HCT116 (cell line): ENCODE measurements at regions not wholly inside any gene's neighbourhood (a gene's known extent, or its start where the extent isn't known, plus 50 kb on each side); places are given as distances from the start of the nearest gene placed in this dataset.

Experiments
- ATAC-seq: fragments of 200-7000 bp; cut with Tn5 transposase; 2 replicates; pipeline ENCODE4 v1.9.1; 2020; ENCODE audit warnings: mild to moderate bottlenecking, moderate library complexity
- BruUV-seq: library from RNA; stranded (reverse); fragments of 400-500 nt; replicated peaks from 2 replicates; lab custom pipeline; 2021; lab: Mats Ljungman, UMichigan
- CTCF ChIA-PET: fragments of 300-600 bp; sonication (Branson Sonifier 250); formaldehyde crosslinking; loops from one replicate; lab custom pipeline; 2021; ENCODE audit warnings: antibody characterized with exemption; lab: Charles Lee
- POLR2A ChIA-PET: fragments of 300-600, 350-600 bp; sonication (Branson Sonifier 250); formaldehyde crosslinking; loops from one replicate; lab custom pipeline; 2021; ENCODE audit warnings: antibody characterized with exemption; lab: Charles Lee
- RAD21 ChIA-PET, 2 experiments: fragments of 300-600 bp; sonication (Branson Sonifier 250); formaldehyde crosslinking; loops; one replicate each; lab custom pipeline; 2023; ENCODE audit warnings: low total read pairs in 2 of 2; ENCODE audit not compliant: uncharacterized antibody in 2 of 2, unreplicated experiment in 2 of 2, low non-redundant PET in 1 of 2; lab: Charles Lee
- DNase-seq: peaks from one replicate; pipeline ENCODE4 v3.0.0-alpha.2; 2010; ENCODE audit warnings: low read depth, low spot score
- H2AFZ ChIP-seq: fragments of 200-600 bp; shearing (Covaris generic), sonication (generic); 2 replicates; pipeline ENCODE4 v1.6.1; 2017; ENCODE audit warnings: low read depth, mixed run types, mixed read lengths, antibody characterized with exemption, low read length; ENCODE audit not compliant: poor library complexity, severe bottlenecking
- H3K27ac ChIP-seq: 2 replicates; pipeline ENCODE4 v1.5.1; 2012; ENCODE audit warnings: low read depth, low read length
- H3K27me3 ChIP-seq: fragments of 200-600 bp; sonication (generic); 2 replicates; pipeline ENCODE4 v1.6.1; 2016; ENCODE audit warnings: mixed run types, low read length, mixed read lengths; ENCODE audit not compliant: insufficient read depth
- H3K36me3 ChIP-seq, 2 experiments: fragments of 200-500 bp in 1 of 2; fragments of 200-600 bp in 1 of 2; sonication (Bioruptor generic) in 1 of 2; sonication (generic) in 1 of 2; 2 replicates each; pipeline versions ENCODE4 v1.5.1 to v1.6.1; 2014 to 2016; ENCODE audit warnings: low read length in 2 of 2, inconsistent platforms in 1 of 2, mixed read lengths in 1 of 2, mixed run types in 1 of 2; ENCODE audit not compliant: insufficient read depth in 2 of 2, control insufficient read depth in 1 of 2
- H3K4me1 ChIP-seq, 2 experiments: fragments of 200-600 bp in 1 of 2; sonication (generic) in 1 of 2; 2 replicates each; pipeline versions ENCODE4 v1.5.1 to v1.6.1; 2012 to 2017; ENCODE audit warnings: low read length in 2 of 2, inconsistent platforms in 1 of 2, mild to moderate bottlenecking in 1 of 2, mixed read lengths in 1 of 2, mixed run types in 1 of 2, moderate library complexity in 1 of 2; ENCODE audit not compliant: insufficient read depth in 2 of 2, control insufficient read depth in 1 of 2
- H3K4me2 ChIP-seq: fragments of 200-600 bp; sonication (generic); 2 replicates; pipeline ENCODE4 v1.6.1; 2017; ENCODE audit warnings: mixed run types, low read length, mixed read lengths
- H3K4me3 ChIP-seq, 2 experiments: fragments of 200-600 bp in 1 of 2; sonication (generic) in 1 of 2; replicated peaks in 1 of 2; 2 replicates each; pipeline ENCODE4 v1.5.1; 2011 to 2016; ENCODE audit warnings: low read length in 2 of 2, control low read depth in 1 of 2, low read depth in 1 of 2, mild to moderate bottlenecking in 1 of 2, mixed read lengths in 1 of 2, mixed run types in 1 of 2
- H3K79me2 ChIP-seq: fragments of 200-600 bp; sonication (generic); 2 replicates; pipeline ENCODE4 v1.6.1; 2017; ENCODE audit warnings: mild to moderate bottlenecking, mixed run types, low read length, moderate library complexity, mixed read lengths; ENCODE audit not compliant: insufficient read depth
- H3K9ac ChIP-seq: fragments of 200-600 bp; sonication (generic); 2 replicates; pipeline ENCODE4 v1.6.1; 2016; ENCODE audit warnings: low read length, mixed read lengths
- H3K9me2 ChIP-seq: fragments of 200-600 bp; sonication (generic), shearing (Covaris generic); 2 replicates; pipeline ENCODE4 v1.6.1; 2017; ENCODE audit warnings: mixed run types, mild to moderate bottlenecking, moderate library complexity; ENCODE audit not compliant: insufficient read depth
- H3K9me3 ChIP-seq, 2 experiments: fragments of 200-500 bp in 1 of 2; fragments of 200-600 bp in 1 of 2; sonication (Bioruptor generic) in 1 of 2; sonication (generic) in 1 of 2; 2 replicates each; pipeline ENCODE4 v1.6.1; 2014 to 2017; ENCODE audit warnings: low read length in 2 of 2, mixed read lengths in 2 of 2, inconsistent platforms in 1 of 2, low read depth in 1 of 2, mild to moderate bottlenecking in 1 of 2, mixed run types in 1 of 2, moderate library complexity in 1 of 2; ENCODE audit not compliant: control insufficient read depth in 1 of 2, insufficient read depth in 1 of 2
- H4K20me1 ChIP-seq: fragments of 200-600 bp; sonication (generic), shearing (Covaris generic); 2 replicates; pipeline ENCODE4 v1.6.1; 2017; ENCODE audit warnings: mixed run types, mild to moderate bottlenecking, moderate library complexity; ENCODE audit not compliant: insufficient read depth
- ATF3 ChIP-seq: IDR thresholded peaks from 2 replicates; pipeline ENCODE4 v1.6.1; 2012
- CEBPB ChIP-seq: IDR thresholded peaks from 2 replicates; pipeline ENCODE4 v1.6.1; 2012; ENCODE audit warnings: low read depth
- CTCF ChIP-seq, 3 experiments: fragments of 200-600 bp in 1 of 3; sonication (generic) in 1 of 3; IDR thresholded peaks in 2 of 3; conservative IDR thresholded peaks in 1 of 3; 2 replicates each; pipeline ENCODE4 v1.5.1; 2012 to 2017; ENCODE audit warnings: low read depth in 2 of 3, low read length in 2 of 3, antibody characterized with exemption in 1 of 3, borderline replicate concordance in 1 of 3, control low read depth in 1 of 3, mild to moderate bottlenecking in 1 of 3, mixed read lengths in 1 of 3, mixed run types in 1 of 3, moderate library complexity in 1 of 3; ENCODE audit not compliant: insufficient read depth in 1 of 3
- EGR1 ChIP-seq: IDR thresholded peaks from 2 replicates; pipeline ENCODE4 v1.6.1; 2012; ENCODE audit warnings: low read depth
- ELF1 ChIP-seq: IDR thresholded peaks from 2 replicates; pipeline ENCODE4 v1.6.1; 2012; ENCODE audit warnings: low read depth, borderline replicate concordance
- EZH2 ChIP-seq: fragments of 200-600 bp; sonication (generic); IDR thresholded peaks from 2 replicates; pipeline ENCODE4 v1.6.1; 2017; ENCODE audit warnings: antibody characterized with exemption, mixed run types
- EZH2phosphoT487 ChIP-seq: fragments of 200-600 bp; IDR thresholded peaks from 2 replicates; pipeline ENCODE4 v1.6.1; 2018; ENCODE audit warnings: antibody characterized with exemption, borderline replicate concordance
- MAX ChIP-seq: IDR thresholded peaks from 2 replicates; pipeline ENCODE4 v1.6.1; 2012
- POLR2A ChIP-seq: IDR thresholded peaks from 2 replicates; pipeline ENCODE4 v1.7.0; 2011; ENCODE audit warnings: borderline replicate concordance; ENCODE audit not compliant: insufficient read depth, insufficient read length; ENCODE audit errors: extremely low read depth
- POLR2AphosphoS5 ChIP-seq: IDR thresholded peaks from 2 replicates; pipeline ENCODE4 v1.6.1; 2011; ENCODE audit warnings: mild to moderate bottlenecking, low read depth, low read length, moderate library complexity
- RAD21 ChIP-seq: IDR thresholded peaks from 2 replicates; pipeline ENCODE4 v1.6.1; 2012; ENCODE audit warnings: low read depth, mild to moderate bottlenecking
- SRF ChIP-seq: IDR thresholded peaks from 2 replicates; pipeline ENCODE4 v1.6.1; 2012; ENCODE audit warnings: low read depth
- TCF7L2 ChIP-seq: IDR thresholded peaks from 2 replicates; pipeline ENCODE4 v1.7.0; 2011; ENCODE audit warnings: borderline replicate concordance, inconsistent platforms; ENCODE audit not compliant: insufficient read depth, insufficient read length; ENCODE audit errors: extremely low read depth
- YY1 ChIP-seq: IDR thresholded peaks from 2 replicates; pipeline ENCODE4 v1.6.1; 2011; ENCODE audit warnings: low read length, low read depth, moderate library complexity, mild to moderate bottlenecking; ENCODE audit not compliant: insufficient replicate concordance; ENCODE audit errors: extremely low read depth
- ZBTB33 ChIP-seq: IDR thresholded peaks from 2 replicates; pipeline ENCODE4 v1.6.1; 2011; ENCODE audit warnings: mild to moderate bottlenecking, low read length, moderate library complexity; ENCODE audit not compliant: insufficient replicate concordance; ENCODE audit errors: extremely low read depth
- ZFX ChIP-seq: fragments of 450-650 bp; IDR thresholded peaks from 2 replicates; pipeline ENCODE4 v1.6.1; 2017
- ZNF274 ChIP-seq: fragments of 200-500 bp; sonication (Bioruptor generic); IDR thresholded peaks from 2 replicates; pipeline ENCODE4 v1.6.1; 2014; ENCODE audit warnings: mild to moderate bottlenecking, low read depth, low read length, inconsistent platforms
- intact Hi-C: fragments of 100-400 bp; cut with micrococcal nuclease; formaldehyde crosslinking; loops from 2 replicates; pipeline ENCODE4 v1.10.0; 2022

GRCh38 chr6:3991941-3992340 is 87.0 kb downstream of the FAM217A start:
- ChIA-PET POLR2A (no interaction called here), RAD21 (no interaction called here), CTCF (interaction anchor here (0.6 kb wide), 1 partner anchor 14 kb away, joined by 3 read pairs; no protein-coding TSS in a partner anchor)
- no peak overlapping the region for H3K4me3 ChIP-seq
- ATAC-seq (no peak), DNase-seq (no peak)
- BruUV-seq: no TSS peak
- no peaks in the 10 kb centered on the region for H3K9me2 ChIP-seq
- no peaks in the 10 kb centered on the region for H3K27me3 ChIP-seq
- no peak overlapping the region for H3K4me2 ChIP-seq
- no peaks in the 10 kb centered on the region for H4K20me1 ChIP-seq
- H3K4me1 ChIP-seq: peaks cover 5 to 10% of the 10 kb centered on the region in 2 experiments
- intact Hi-C loops: loop anchor here (1.0 kb wide), 1 partner anchor 250 kb away; no protein-coding TSS in a partner anchor
- no peak overlapping the region for H3K27ac ChIP-seq
- H3K36me3 ChIP-seq: no peaks in the 10 kb centered on the region
- H3K9me3 ChIP-seq: no peaks in the 10 kb centered on the region
- H3K9ac ChIP-seq: no peak overlapping the region
- no peak for TF ChIP-seq POLR2AphosphoS5
- TF ChIP-seq EGR1: no peak
- TF ChIP-seq ZBTB33: no peak
- no peak for TF ChIP-seq POLR2A
- no peak for TF ChIP-seq CTCF (IDR thresholded peaks at IDR 0.05 in 2 of 3, conservative IDR thresholded peaks at IDR 0.05 in 1 of 3; ENCODE audit: borderline replicate concordance in 1 of 3, insufficient read depth in 1 of 3, low read depth in 2 of 3, low read length in 2 of 3)
- TF ChIP-seq SRF: no peak
- no peak for TF ChIP-seq EZH2phosphoT487
- no peak for TF ChIP-seq ELF1
- no peak for TF ChIP-seq ZFX
- no peak for TF ChIP-seq MAX
- no peak for TF ChIP-seq RAD21
- TF ChIP-seq CEBPB: no peak
- no peak for TF ChIP-seq TCF7L2
- no peak for TF ChIP-seq ZNF274
- TF ChIP-seq EZH2: no peak
- TF ChIP-seq ATF3: no peak
- no peak for TF ChIP-seq YY1
- no peaks in the 10 kb centered on the region for H3K79me2 ChIP-seq
- H2AFZ ChIP-seq: no peak overlapping the region
